Astrocyte (in vitro differentiated cells and primary cell): ENCODE measurements at regions not wholly inside any gene's neighbourhood (a gene's known extent, or its start where the extent isn't known, plus 50 kb on each side); places are given as distances from the start of the nearest gene placed in this dataset.

ENCODE experiments used
- CTCF ChIP-seq: IDR thresholded peaks from 2 replicates; pipeline ENCODE4 v1.5.1; 2011; ENCODE audit warnings: low read depth, mild to moderate bottlenecking, inconsistent platforms, low read length, moderate library complexity; ENCODE audit not compliant: insufficient read depth
- EZH2 ChIP-seq: IDR thresholded peaks from 2 replicates; pipeline ENCODE4 v1.6.1; 2012; ENCODE audit warnings: mild to moderate bottlenecking, low read length, inconsistent platforms; ENCODE audit not compliant: insufficient read depth

- TF ChIP-seq CTCF (no peak), EZH2 (no peak)
Observed at GRCh38 chr9:129234491-129234890, 56.4 kb upstream of the IER5L start.
